ENCODE measurements at regions not wholly inside any gene's neighbourhood (a gene's known extent, or its start where the extent isn't known, plus 50 kb on each side); places are given as distances from the start of the nearest gene placed in this dataset.

DNA sequence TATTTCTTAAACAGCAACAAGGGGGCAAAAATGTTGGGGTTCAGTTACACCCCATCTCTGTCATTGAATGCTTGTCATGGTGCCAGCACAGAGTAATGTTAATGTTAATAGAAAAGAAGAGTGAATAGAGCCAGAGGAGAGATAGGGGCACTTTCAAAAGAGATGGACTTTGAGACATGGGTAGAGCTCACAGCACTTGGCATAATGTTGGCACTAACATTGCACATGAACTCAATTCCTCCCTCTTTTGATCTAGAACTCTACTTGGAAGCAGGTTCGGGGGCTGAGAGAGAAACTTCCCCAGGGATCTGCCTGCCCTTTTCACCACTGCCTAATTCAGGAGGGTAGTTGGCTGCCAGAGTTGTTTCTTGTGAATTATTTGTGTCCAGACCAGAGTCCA, 188.0 kb upstream of the ADRA1D start:
- TF ChIP-seq, protein P1, sequence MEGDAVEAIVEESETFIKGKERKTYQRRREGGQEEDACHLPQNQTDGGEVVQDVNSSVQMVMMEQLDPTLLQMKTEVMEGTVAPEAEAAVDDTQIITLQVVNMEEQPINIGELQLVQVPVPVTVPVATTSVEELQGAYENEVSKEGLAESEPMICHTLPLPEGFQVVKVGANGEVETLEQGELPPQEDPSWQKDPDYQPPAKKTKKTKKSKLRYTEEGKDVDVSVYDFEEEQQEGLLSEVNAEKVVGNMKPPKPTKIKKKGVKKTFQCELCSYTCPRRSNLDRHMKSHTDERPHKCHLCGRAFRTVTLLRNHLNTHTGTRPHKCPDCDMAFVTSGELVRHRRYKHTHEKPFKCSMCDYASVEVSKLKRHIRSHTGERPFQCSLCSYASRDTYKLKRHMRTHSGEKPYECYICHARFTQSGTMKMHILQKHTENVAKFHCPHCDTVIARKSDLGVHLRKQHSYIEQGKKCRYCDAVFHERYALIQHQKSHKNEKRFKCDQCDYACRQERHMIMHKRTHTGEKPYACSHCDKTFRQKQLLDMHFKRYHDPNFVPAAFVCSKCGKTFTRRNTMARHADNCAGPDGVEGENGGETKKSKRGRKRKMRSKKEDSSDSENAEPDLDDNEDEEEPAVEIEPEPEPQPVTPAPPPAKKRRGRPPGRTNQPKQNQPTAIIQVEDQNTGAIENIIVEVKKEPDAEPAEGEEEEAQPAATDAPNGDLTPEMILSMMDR (IDR thresholded peaks at IDR 0.05) = no peak
- TF ChIP-seq POLR2A (IDR thresholded peaks at IDR 0.05) = no peak
